Activated CD4-positive, alpha-beta T cell treated with anti-CD3 and anti-CD28 coated beads, Interleukin-2, Interleukin-6, amounts not matched to agents 100 ng/mL and 50 ng/mL, durations not matched to agents 16 hours and 8 hours (primary cell): ENCODE measurements at regions not wholly inside any gene's neighbourhood (a gene's known extent, or its start where the extent isn't known, plus 50 kb on each side); places are given as distances from the start of the nearest gene placed in this dataset.

Source experiments
- DNase-seq: peaks from one replicate; pipeline ENCODE4 v3.0.0-alpha.2; 2020

GRCh38 chr12:69099201-69099837, 140.1 kb upstream of the CPSF6 start:
- DNase-seq: no peak

- no peak for DNase-seq
Observed at GRCh38 chr12:69101505-69101904, 137.9 kb upstream of the CPSF6 start.

- DNase-seq: no peak
Observed at GRCh38 chr12:69102856-69103255, 136.5 kb upstream of the CPSF6 start.

- no peak for DNase-seq
Observed at GRCh38 chr12:69105101-69105962, 134.0 kb upstream of the CPSF6 start.

GRCh38 chr12:69106482-69107118, 132.8 kb upstream of the CPSF6 start:
- DNase-seq: no peak

GRCh38 chr12:69107541-69107940, 131.8 kb upstream of the CPSF6 start:
- no peak for DNase-seq

GRCh38 chr12:69108037-69108436, 131.3 kb upstream of the CPSF6 start:
- DNase-seq: no peak

GRCh38 chr12:69112616-69113015, 126.8 kb upstream of the CPSF6 start:
- no peak for DNase-seq

GRCh38 chr12:69115099-69115498, 124.3 kb upstream of the CPSF6 start:
- DNase-seq: no peak

GRCh38 chr12:69115951-69116350, 123.4 kb upstream of the CPSF6 start:
- no peak for DNase-seq

GRCh38 chr12:69117566-69118266, 121.7 kb upstream of the CPSF6 start:
- DNase-seq: no peak

GRCh38 chr12:69118516-69118915, 120.9 kb upstream of the CPSF6 start:
- DNase-seq: no peak

GRCh38 chr12:69119770-69120169, 119.6 kb upstream of the CPSF6 start:
- no peak for DNase-seq

- DNase-seq: no peak
Observed at GRCh38 chr12:69120354-69120753, 119.0 kb upstream of the CPSF6 start.

GRCh38 chr12:69123311-69123710, 116.1 kb upstream of the CPSF6 start:
- DNase-seq: no peak

GRCh38 chr12:69123919-69124638, 115.3 kb upstream of the CPSF6 start:
- no peak for DNase-seq

GRCh38 chr12:69129017-69129416, 110.4 kb upstream of the CPSF6 start:
- DNase-seq: no peak

GRCh38 chr12:69129564-69129963, 109.8 kb upstream of the CPSF6 start:
- DNase-seq: no peak

- no peak for DNase-seq
Observed at GRCh38 chr12:69130064-69130463, 109.3 kb upstream of the CPSF6 start.

- no peak for DNase-seq
Observed at GRCh38 chr12:69131077-69131476, 108.3 kb upstream of the CPSF6 start.

- DNase-seq: no peak
Observed at GRCh38 chr12:69136931-69137613, 102.3 kb upstream of the CPSF6 start.

GRCh38 chr12:69141074-69141473, 98.3 kb upstream of the CPSF6 start:
- no peak for DNase-seq
